GM21515 (cell line): ENCODE measurements at regions not wholly inside any gene's neighbourhood (a gene's known extent, or its start where the extent isn't known, plus 50 kb on each side); places are given as distances from the start of the nearest gene placed in this dataset.
"Not testable (repeated sequence)": the region's sequence is repeated elsewhere in the genome, so short reads cannot be mapped to it uniquely, and the experiment has no call there.

Source experiments
- ATAC-seq: cut with Tn5 transposase; IDR thresholded peaks from one replicate; pipeline ENCODE4 v1.9.1; 2021; ENCODE audit not compliant: unreplicated experiment

DNA sequence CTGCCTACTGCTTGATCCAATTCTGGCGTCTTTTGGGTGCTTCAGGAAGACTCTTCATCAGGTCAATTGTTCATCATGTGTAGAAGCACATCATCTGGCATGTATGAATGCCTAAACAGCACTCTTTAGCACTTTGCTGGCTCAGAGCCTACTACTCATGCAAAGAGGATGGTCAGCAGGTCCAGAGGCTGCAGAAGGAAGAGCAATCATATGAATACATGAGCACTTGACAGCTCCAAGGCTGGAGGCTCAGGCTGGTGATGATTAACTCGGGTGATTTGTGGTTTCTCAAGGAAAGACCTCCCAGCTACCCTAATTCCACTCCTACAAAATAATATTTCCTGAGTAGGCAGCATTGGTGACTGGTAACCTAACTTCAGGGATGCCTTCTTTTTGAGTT is 103.8 kb upstream of the CXCL13 start:
- ATAC-seq = no peak

DNA sequence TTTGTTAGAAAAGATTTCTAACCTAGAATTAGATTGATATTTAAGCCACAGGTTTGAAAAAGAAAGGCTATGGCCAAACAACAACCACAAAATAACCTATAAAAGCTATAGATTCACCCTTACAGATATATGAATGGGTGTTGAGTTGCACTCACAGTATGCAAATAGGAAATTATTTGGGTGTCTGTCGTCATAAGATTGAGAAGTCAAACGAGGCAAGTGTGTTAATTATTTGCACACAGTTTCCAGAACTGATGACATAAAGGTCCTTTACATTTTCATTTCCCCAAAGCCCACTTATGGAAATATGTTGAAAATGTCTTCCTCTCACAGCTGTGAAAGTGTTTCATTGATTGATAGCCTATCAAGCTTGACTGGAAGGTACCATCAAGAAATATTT is 101.2 kb upstream of the CXCL13 start:
- ATAC-seq = no peak

DNA sequence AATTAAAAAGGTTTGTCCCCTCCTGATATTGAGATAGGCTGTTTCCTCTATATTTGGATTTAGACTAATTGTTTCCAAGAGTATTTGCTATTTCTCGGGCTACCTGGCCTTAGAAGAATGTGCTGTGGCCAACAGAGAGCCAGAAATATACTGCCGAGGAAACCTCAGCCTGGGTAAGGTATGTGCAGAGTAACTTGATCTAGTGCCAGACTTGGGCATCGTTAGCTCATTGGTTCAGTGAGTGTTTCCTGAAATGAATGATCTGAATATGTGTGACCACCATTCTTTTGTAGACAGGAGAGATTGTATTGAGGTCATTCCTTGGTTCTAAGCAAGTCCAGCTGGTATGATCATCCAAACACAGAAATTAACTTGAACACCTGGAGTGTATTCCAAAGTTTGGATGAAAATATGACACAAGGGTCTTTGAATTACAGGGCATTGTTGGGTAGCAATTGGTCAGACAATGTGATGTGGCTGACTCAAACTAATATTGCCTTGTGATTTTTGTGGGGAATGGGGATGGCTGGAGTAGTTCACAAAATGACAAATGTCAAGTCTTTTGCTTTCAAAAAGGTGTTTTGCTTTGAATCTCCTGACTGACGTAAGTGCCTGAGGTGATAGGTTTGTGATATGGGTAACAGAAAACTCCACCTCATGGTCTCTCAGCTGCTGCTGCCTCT is 100.2 kb upstream of the CXCL13 start:
- no peak for ATAC-seq

DNA sequence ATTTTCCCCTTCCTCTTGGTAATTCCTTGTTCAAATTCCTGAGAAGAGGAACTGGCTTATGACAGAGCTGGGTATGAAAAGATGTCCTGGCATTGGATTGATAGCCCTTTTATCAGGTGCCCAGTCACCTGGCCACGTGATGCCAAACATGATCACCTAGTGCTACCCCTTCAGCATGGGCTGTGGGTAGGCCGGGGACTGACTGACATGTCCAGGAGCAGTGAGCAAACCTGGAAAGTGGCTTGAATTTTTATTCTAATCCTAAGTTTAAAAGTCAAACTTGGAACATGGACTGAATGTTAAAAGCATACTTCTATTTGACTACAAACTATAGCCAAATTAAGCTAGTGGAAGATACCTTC is 99.7 kb upstream of the CXCL13 start:
- ATAC-seq = no peak

DNA sequence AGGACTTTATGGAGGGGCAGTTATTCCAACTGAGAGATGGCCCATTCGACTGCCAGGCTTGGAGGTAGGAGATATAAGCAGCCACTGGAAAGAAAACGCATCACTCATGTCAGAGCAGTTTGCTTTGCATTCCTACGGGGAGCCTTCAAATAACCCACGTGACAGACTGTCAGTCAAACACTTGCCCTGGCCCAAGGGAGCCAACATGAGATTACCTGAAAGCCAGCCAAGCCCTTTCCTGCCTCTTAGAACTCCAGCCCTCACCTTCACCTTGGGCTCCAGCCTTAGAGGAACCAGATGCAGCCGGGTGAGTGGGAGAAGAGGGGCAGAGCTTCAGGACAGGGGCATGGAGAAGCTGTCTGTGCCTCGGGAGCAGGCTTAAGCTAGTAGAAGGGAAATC is 95.3 kb upstream of the CXCL13 start:
- ATAC-seq = no peak

DNA sequence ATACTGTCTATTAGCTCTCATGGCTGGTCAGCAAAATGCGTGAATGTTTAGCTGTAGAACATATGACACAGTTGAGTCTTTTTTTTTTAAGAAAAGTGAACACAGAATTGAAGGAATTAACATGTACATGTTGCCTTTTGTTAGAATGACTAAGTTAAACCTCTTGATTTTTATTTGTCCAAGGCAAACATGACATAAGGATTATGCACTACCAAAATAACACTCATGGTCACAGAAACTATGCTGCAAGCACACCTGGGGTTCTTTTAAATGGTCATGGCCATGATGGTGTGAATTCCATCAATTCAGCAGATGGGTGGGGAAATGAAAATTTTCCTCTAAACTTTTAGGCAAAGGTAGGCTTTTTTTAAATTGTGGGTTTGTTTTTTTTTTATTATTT is 80.1 kb upstream of the CXCL13 start:
- ATAC-seq = no peak

DNA sequence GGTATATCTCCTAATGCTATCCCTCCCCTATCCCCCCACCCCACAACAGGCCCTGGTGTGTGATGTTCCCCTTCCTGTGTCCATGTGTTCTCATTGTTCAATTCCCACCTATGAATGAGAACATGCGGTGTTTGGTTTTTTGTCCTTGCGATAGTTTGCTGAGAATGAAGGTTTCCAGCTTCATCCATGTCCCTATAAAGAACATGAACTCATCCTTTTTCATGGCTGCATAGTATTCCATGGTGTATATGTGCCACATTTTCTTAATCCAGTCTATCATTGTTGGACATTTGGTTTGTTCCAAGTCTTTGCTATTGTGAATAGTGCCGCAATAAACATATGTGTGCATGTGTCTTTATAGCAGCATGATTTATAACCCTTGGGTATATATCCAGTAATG is 77.7 kb upstream of the CXCL13 start:
- ATAC-seq = not testable (repeated sequence)

DNA sequence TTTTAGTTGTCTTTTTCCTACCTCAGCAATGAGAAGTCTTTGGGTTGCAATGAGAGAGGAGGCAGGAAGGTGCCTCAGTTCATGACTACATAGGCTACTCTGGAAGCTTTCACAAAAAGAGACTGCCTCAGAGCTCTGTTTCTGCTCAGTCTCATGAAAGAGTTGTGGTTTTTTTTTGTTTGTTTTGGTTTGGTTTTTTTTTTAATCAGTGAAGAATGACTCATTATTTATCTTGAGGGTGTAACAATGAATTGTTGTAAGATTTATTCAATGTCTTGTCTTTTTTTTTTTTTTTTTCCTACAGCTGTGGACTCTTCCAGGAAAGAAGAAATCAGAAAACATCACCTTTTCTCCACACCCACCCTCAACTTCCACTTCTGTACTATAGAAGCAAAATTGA is 67.5 kb upstream of the CXCL13 start:
- ATAC-seq = no peak

DNA sequence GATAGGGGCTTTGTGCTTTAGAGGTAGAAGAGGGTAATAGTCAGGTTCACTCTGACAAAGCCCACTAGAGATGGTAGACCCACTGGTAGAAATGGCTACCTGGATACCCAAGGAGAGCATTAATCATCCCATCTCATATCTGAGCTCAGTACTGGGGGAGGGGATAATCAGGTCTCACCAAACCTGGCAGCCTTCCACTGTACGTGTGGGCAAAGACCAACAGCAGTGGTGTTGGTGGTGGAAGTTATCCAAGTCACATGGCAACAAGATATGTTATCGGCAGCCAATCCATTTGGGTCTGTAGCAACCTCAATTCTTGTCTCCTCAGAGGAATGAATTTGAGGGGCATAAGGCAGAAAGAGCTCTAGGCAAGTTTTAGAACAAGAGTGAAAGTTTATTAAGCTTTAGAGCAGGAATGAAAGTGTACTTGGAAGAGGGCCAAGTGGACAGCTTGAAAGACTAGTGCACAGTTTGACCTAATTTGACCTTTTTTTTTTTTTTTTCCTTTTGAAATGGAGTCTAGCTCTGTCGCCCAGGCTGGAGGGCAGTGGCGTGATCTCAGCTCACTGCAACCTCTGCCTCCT is 67.0 kb upstream of the CXCL13 start:
- ATAC-seq = no peak
